B cell (primary cell): ENCODE measurements at regions not wholly inside any gene's neighbourhood (a gene's known extent, or its start where the extent isn't known, plus 50 kb on each side); places are given as distances from the start of the nearest gene placed in this dataset.

Experiments
- CTCF ChIP-seq: fragments of 200-600 bp; IDR thresholded peaks from one replicate; pipeline ENCODE4 v1.8.0; 2022; ENCODE audit warnings: antibody characterized with exemption, mild to moderate bottlenecking
- EZH2 ChIP-seq: IDR thresholded peaks from 2 replicates; pipeline ENCODE4 v1.6.1; 2012; ENCODE audit warnings: borderline replicate concordance, low read depth, mild to moderate bottlenecking, moderate library complexity, low read length; ENCODE audit not compliant: insufficient read depth, poor library complexity, severe bottlenecking

DNA sequence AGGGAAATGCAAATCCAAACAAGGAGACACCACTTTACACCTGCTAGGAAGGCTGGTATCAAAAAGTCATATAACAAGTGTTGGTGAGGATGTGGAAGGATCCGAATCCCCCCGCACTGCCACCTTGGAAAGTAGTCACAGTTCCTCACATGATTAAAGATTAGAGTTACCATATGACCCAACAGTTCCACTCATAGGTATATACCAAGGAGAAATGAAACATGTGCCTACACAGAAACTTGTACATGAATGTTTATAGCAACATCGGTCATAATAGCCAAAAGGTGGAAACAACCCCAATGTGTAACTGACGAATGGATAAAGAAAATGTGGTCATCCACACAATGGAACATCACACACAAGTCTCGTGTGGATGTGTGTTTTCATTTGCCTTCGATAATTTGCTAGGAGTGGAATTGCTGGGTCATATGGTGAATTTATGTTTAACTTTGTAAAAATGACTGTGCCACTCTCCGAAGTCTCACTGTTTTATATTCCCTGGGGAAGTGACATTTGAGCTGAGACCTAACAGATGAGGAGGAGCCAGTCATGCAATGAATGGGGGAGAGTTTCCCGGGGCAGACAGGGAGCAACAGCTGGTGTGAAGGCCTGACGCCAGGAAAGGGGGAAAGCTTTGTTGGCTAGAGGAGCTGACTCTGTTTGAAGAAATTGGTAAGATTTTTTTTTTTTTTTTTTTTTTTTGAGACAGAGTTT lies 125.9 kb upstream of the MLN start:
- TF ChIP-seq CTCF (no peak), EZH2 (no peak)
